ENCODE measurements at regions not wholly inside any gene's neighbourhood (a gene's known extent, or its start where the extent isn't known, plus 50 kb on each side); places are given as distances from the start of the nearest gene placed in this dataset.

DNA sequence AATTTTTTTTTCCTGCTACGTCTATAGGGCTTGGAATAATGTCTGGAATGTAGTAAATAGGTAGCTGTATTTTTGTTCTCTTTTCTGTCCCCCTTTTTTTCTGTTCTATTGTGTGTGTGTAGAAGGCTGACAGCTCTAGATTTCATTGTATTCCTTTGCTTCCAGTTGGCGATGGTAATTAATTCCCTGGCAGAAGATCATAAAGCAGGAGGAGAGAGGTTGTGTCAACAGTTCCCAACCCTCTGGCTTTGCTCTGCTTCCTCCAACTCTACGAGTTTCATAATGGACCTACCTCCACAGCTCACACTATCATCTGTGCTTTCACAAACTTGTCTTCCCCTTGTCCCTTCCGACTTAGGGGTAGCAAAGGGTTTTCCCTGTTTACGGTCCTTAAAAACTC lies 117.9 kb upstream of the CDH18 start (continued):
- TF ChIP-seq, protein P1, sequence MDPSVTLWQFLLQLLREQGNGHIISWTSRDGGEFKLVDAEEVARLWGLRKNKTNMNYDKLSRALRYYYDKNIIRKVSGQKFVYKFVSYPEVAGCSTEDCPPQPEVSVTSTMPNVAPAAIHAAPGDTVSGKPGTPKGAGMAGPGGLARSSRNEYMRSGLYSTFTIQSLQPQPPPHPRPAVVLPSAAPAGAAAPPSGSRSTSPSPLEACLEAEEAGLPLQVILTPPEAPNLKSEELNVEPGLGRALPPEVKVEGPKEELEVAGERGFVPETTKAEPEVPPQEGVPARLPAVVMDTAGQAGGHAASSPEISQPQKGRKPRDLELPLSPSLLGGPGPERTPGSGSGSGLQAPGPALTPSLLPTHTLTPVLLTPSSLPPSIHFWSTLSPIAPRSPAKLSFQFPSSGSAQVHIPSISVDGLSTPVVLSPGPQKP (IDR thresholded peaks at IDR 0.05; ENCODE audit: low read depth, low read length): no peak
- TF ChIP-seq, protein P2, sequence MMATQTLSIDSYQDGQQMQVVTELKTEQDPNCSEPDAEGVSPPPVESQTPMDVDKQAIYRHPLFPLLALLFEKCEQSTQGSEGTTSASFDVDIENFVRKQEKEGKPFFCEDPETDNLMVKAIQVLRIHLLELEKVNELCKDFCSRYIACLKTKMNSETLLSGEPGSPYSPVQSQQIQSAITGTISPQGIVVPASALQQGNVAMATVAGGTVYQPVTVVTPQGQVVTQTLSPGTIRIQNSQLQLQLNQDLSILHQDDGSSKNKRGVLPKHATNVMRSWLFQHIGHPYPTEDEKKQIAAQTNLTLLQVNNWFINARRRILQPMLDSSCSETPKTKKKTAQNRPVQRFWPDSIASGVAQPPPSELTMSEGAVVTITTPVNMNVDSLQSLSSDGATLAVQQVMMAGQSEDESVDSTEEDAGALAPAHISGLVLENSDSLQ (IDR thresholded peaks at IDR 0.05): no peak
- TF ChIP-seq RAD51 (IDR thresholded peaks at IDR 0.05): no peak

DNA sequence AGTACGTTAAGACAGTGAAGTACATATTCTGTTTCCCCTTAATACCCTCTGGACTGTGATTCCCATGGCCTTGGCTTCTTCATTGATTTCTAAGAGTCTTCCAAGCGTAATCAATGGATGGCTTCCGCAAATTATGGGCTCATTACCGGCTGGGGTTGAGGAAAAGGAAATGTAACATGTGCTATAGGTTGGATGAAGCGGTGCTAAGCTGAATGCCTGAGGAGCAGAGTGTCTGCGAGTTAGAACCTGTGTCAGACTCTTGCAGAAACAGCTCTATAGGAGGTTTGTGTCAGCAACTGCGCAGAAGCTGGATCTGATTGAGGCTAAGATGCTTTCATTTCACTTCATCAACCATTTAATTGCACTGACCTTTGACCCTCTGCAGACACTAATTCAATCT lies 114.3 kb upstream of the CDH18 start:
- CTCF ChIA-PET: interaction anchor here (0.6 kb wide), 1 partner anchor 50 kb away, joined by 3 read pairs; no protein-coding TSS in a partner anchor
- no peak for FAIRE-seq
- POLR2A ChIA-PET: no interaction called here
- SMC1A ChIA-PET (ENCODE audit: uncharacterized antibody, unreplicated experiment): no interaction called here
- Histone ChIP-seq H3K4me1 (ENCODE audit: control insufficient read depth, insufficient read depth, low read length) (no peaks in the 10 kb centered on the region), H3K79me2 (ENCODE audit: control insufficient read depth, insufficient read depth, low read length) (no peaks in the 10 kb centered on the region), H3K36me3 (ENCODE audit: control insufficient read depth in 2 of 2, insufficient read depth in 2 of 2, low read length in 1 of 2) (no peaks in the 10 kb centered on the region), H3K27me3 (replicated peaks in 1 of 2; ENCODE audit: control insufficient read depth in 2 of 2, insufficient read depth in 2 of 2, low read length in 1 of 2) (no peaks in the 10 kb centered on the region), H4K20me1 (ENCODE audit: control insufficient read depth, insufficient read depth) (no peaks in the 10 kb centered on the region), H2AFZ (ENCODE audit: control insufficient read depth, low read depth, low read length) (no peak overlapping the region), H3K4me2 (ENCODE audit: control insufficient read depth, insufficient read depth) (no peak overlapping the region), H3K27ac (ENCODE audit: control insufficient read depth, insufficient read depth) (no peak overlapping the region), H3K9me3 (replicated peaks; ENCODE audit: control insufficient read depth, insufficient read depth, low read length) (no peaks in the 10 kb centered on the region), H3K9ac (ENCODE audit: control insufficient read depth, insufficient read depth, low read length) (no peak overlapping the region), H3K4me3 (no peak overlapping the region)
- ATAC-seq: no peak
- WGBS (ENCODE audit: insufficient coverage, insufficient replicate concordance, low lambda C conversion rate, missing lambda C conversion rate): 31% methylated on average over 7 of the region's 7 CpGs
- in situ Hi-C loops (cut with MboI): no loop called here
- intact Hi-C loops (cut with micrococcal nuclease; ENCODE audit: unreplicated experiment): no loop called here
- no peak for DNase-seq (ENCODE audit: low read depth, low spot score)
- TF ChIP-seq HCFC1 (IDR thresholded peaks at IDR 0.05; ENCODE audit: low read length): no peak
- no peak for TF ChIP-seq GABPA (IDR thresholded peaks at IDR 0.05; ENCODE audit: low read depth)
- no peak for TF ChIP-seq NFYB (IDR thresholded peaks at IDR 0.05; ENCODE audit: insufficient read depth, low read depth, low read length)
- TF ChIP-seq TCF7 (IDR thresholded peaks at IDR 0.05; ENCODE audit: borderline replicate concordance): no peak
- TF ChIP-seq CHD1 (IDR thresholded peaks at IDR 0.05; ENCODE audit: low read depth, low read length): no peak
- TF ChIP-seq JUND (IDR thresholded peaks at IDR 0.05; ENCODE audit: low read depth, low read length): no peak
- RAD21 ChIA-PET (ENCODE audit: unreplicated experiment): no interaction called here
- BruUV-seq (replicated peaks): no TSS peak

All from GM12878 (cell line).